ENCODE measurements at regions not wholly inside any gene's neighbourhood (a gene's known extent, or its start where the extent isn't known, plus 50 kb on each side); places are given as distances from the start of the nearest gene placed in this dataset.

- DNase-seq = no peak
- no peaks in the 10 kb centered on the region for H3K27me3 Mint-ChIP-seq (ENCODE audit: insufficient read depth)
Observed at GRCh38 chr1:199009447-199009846, 370.6 kb downstream of the PTPRC start.

GRCh38 chr1:199010492-199010891, 371.7 kb downstream of the PTPRC start:
- no peak for TF ChIP-seq CTCF (conservative IDR thresholded peaks at IDR 0.05)
- Mint-ChIP-seq H3K9me3 (no peaks in the 10 kb centered on the region), H3K4me3 (no peak overlapping the region), H3K27me3 (ENCODE audit: insufficient read depth) (no peaks in the 10 kb centered on the region), H3K27ac (no peak overlapping the region), H3K36me3 (ENCODE audit: low read depth) (no peaks in the 10 kb centered on the region), H3K4me1 (no peaks in the 10 kb centered on the region)
- DNase-seq = no peak
- Histone ChIP-seq H3K27ac (ENCODE audit: low read depth, low read length) (no peak overlapping the region), H3K9me3 (ENCODE audit: control insufficient read depth, low read length) (no peaks in the 10 kb centered on the region), H3K36me3 (ENCODE audit: control insufficient read depth, insufficient read depth, low read length) (no peaks in the 10 kb centered on the region), H3K27me3 (ENCODE audit: control insufficient read depth, insufficient read depth, low read length, poor library complexity, severe bottlenecking) (no peaks in the 10 kb centered on the region), H3K4me3 (ENCODE audit: low read length) (no peak overlapping the region), H3K4me1 (ENCODE audit: control insufficient read depth, insufficient read depth, low read length) (no peaks in the 10 kb centered on the region), H3K9ac (ENCODE audit: extremely low read depth, low read length, poor library complexity, severe bottlenecking) (no peak overlapping the region)
- WGBS, 2 experiments (ENCODE audit: insufficient coverage in 1 of 2, insufficient read length in 1 of 2) = 93 to 100% methylated on average over 1 to 4 of the region's 4 CpGs

More at GRCh38 chr1:199009447-199009846, 370.6 kb downstream of the PTPRC start:
- no peaks in the 10 kb centered on the region for H3K36me3 ChIP-seq (ENCODE audit: control insufficient read depth, insufficient read depth, low read length)
- no peak overlapping the region for H3K27ac Mint-ChIP-seq
- no peak overlapping the region for H3K4me3 Mint-ChIP-seq
- WGBS, 2 experiments (ENCODE audit: insufficient coverage in 1 of 2, insufficient read length in 1 of 2) = 60 to 95% methylated on average over 1 to 5 of the region's 5 CpGs
- no peak overlapping the region for H3K4me3 ChIP-seq (ENCODE audit: low read length)
- H3K9ac ChIP-seq (ENCODE audit: extremely low read depth, low read length, poor library complexity, severe bottlenecking) = no peak overlapping the region
- no peaks in the 10 kb centered on the region for H3K4me1 ChIP-seq (ENCODE audit: control insufficient read depth, insufficient read depth, low read length)
- H3K27ac ChIP-seq (ENCODE audit: low read depth, low read length) = no peak overlapping the region
- TF ChIP-seq CTCF (conservative IDR thresholded peaks at IDR 0.05) = no peak
- H3K9me3 Mint-ChIP-seq = no peaks in the 10 kb centered on the region
- H3K27me3 ChIP-seq (ENCODE audit: control insufficient read depth, insufficient read depth, low read length, poor library complexity, severe bottlenecking) = no peaks in the 10 kb centered on the region
- H3K4me1 Mint-ChIP-seq = no peaks in the 10 kb centered on the region
- H3K9me3 ChIP-seq (ENCODE audit: control insufficient read depth, low read length) = no peaks in the 10 kb centered on the region
- no peaks in the 10 kb centered on the region for H3K36me3 Mint-ChIP-seq (ENCODE audit: low read depth)

GRCh38 chr1:199010933-199011332, 372.1 kb downstream of the PTPRC start:
- no peaks in the 10 kb centered on the region for H3K4me1 ChIP-seq (ENCODE audit: control insufficient read depth, insufficient read depth, low read length)
- no peaks in the 10 kb centered on the region for H3K27me3 Mint-ChIP-seq (ENCODE audit: insufficient read depth)
- no peak overlapping the region for H3K27ac Mint-ChIP-seq
- H3K4me3 Mint-ChIP-seq = no peak overlapping the region
- H3K36me3 ChIP-seq (ENCODE audit: control insufficient read depth, insufficient read depth, low read length) = no peaks in the 10 kb centered on the region
- H3K36me3 Mint-ChIP-seq (ENCODE audit: low read depth) = no peaks in the 10 kb centered on the region
- no peaks in the 10 kb centered on the region for H3K27me3 ChIP-seq (ENCODE audit: control insufficient read depth, insufficient read depth, low read length, poor library complexity, severe bottlenecking)
- WGBS, 2 experiments (ENCODE audit: insufficient coverage in 1 of 2, insufficient read length in 1 of 2) = 81 to 82% methylated on average over 2 of the region's 2 CpGs
- DNase-seq = no peak
- no peak overlapping the region for H3K9ac ChIP-seq (ENCODE audit: extremely low read depth, low read length, poor library complexity, severe bottlenecking)
- H3K4me1 Mint-ChIP-seq = no peaks in the 10 kb centered on the region
- no peaks in the 10 kb centered on the region for H3K9me3 ChIP-seq (ENCODE audit: control insufficient read depth, low read length)
- H3K27ac ChIP-seq (ENCODE audit: low read depth, low read length) = no peak overlapping the region
- TF ChIP-seq CTCF (conservative IDR thresholded peaks at IDR 0.05) = no peak
- no peaks in the 10 kb centered on the region for H3K9me3 Mint-ChIP-seq
- H3K4me3 ChIP-seq (ENCODE audit: low read length) = no peak overlapping the region

Data from endodermal cell (in vitro differentiated cells).